Hematopoietic multipotent progenitor cell treated with erythropoietin and hydrocortisone succinate and interleukin-3 and kit ligand, for 15 days (in vitro differentiated cells): ENCODE measurements at regions not wholly inside any gene's neighbourhood (a gene's known extent, or its start where the extent isn't known, plus 50 kb on each side); places are given as distances from the start of the nearest gene placed in this dataset.

ENCODE experiments used
- DNase-seq: peaks from one replicate; pipeline ENCODE4 v3.0.0-alpha.2; 2015; ENCODE audit warnings: low spot score

- no peak for DNase-seq
Observed at GRCh38 chr12:91533366-91533765, 350.7 kb upstream of the DCN start.

- no peak for DNase-seq
Observed at GRCh38 chr12:91529829-91530228, 347.2 kb upstream of the DCN start.

GRCh38 chr12:91523831-91524230 is 341.2 kb upstream of the DCN start:
- no peak for DNase-seq

GRCh38 chr12:91516695-91517047 is 334.1 kb upstream of the DCN start:
- no peak for DNase-seq

GRCh38 chr12:91515944-91516694 is 333.5 kb upstream of the DCN start:
- no peak for DNase-seq

- DNase-seq: no peak
Observed at GRCh38 chr12:91513313-91513712, 330.7 kb upstream of the DCN start.

GRCh38 chr12:91511795-91512420 is 329.3 kb upstream of the DCN start:
- no peak for DNase-seq

- no peak for DNase-seq
Observed at GRCh38 chr12:91507754-91508153, 325.1 kb upstream of the DCN start.

- no peak for DNase-seq
Observed at GRCh38 chr12:91506452-91506851, 323.8 kb upstream of the DCN start.

GRCh38 chr12:91505006-91505405 is 322.4 kb upstream of the DCN start:
- no peak for DNase-seq

- no peak for DNase-seq
Observed at GRCh38 chr12:91502208-91502607, 319.6 kb upstream of the DCN start.

- DNase-seq: no peak
Observed at GRCh38 chr12:91496337-91496736, 313.7 kb upstream of the DCN start.

GRCh38 chr12:91493308-91493707 is 310.7 kb upstream of the DCN start:
- DNase-seq: no peak

GRCh38 chr12:91492648-91493047 is 310.0 kb upstream of the DCN start:
- DNase-seq: no peak

- DNase-seq: no peak
Observed at GRCh38 chr12:91490667-91491311, 308.2 kb upstream of the DCN start.

GRCh38 chr12:91483471-91483985 is 300.9 kb upstream of the DCN start:
- DNase-seq: no peak

- DNase-seq: no peak
Observed at GRCh38 chr12:91482231-91482630, 299.6 kb upstream of the DCN start.

GRCh38 chr12:91478500-91478899 is 295.9 kb upstream of the DCN start:
- no peak for DNase-seq

GRCh38 chr12:91467686-91468085 is 285.1 kb upstream of the DCN start:
- DNase-seq: no peak

GRCh38 chr12:91461061-91461460 is 278.4 kb upstream of the DCN start:
- DNase-seq: no peak

GRCh38 chr12:91460469-91460868 is 277.9 kb upstream of the DCN start:
- DNase-seq: no peak

- no peak for DNase-seq
Observed at GRCh38 chr12:91455321-91455720, 272.7 kb upstream of the DCN start.

GRCh38 chr12:91454179-91454578 is 271.6 kb upstream of the DCN start:
- no peak for DNase-seq
